HEK293 (cell line): ENCODE measurements at regions not wholly inside any gene's neighbourhood (a gene's known extent, or its start where the extent isn't known, plus 50 kb on each side); places are given as distances from the start of the nearest gene placed in this dataset.

Experiments used
- CTCF ChIA-PET: fragments of 350-600 bp; formaldehyde crosslinking; extraction: SDS; loops from one replicate; lab custom pipeline; 2021; ENCODE audit warnings: antibody characterized with exemption; lab: Yijun Ruan, JAX
- POLR2A ChIA-PET: fragments of 300-600 bp; formaldehyde crosslinking; extraction: SDS; loops from one replicate; lab custom pipeline; 2020; ENCODE audit warnings: antibody characterized with exemption, inconsistent platforms; lab: Yijun Ruan, JAX
- H3K27ac ChIP-seq: fragments of 200-500 bp; sonication (Bioruptor generic); 2 replicates; pipeline ENCODE4 v1.5.1; 2014; ENCODE audit warnings: low read depth, low read length, control low read depth, inconsistent platforms; ENCODE audit errors: extremely low read depth
- H3K36me3 ChIP-seq, 2 experiments: fragments of 200-500 bp in 1 of 2; sonication (Bioruptor generic) in 1 of 2; 1 replicate in 1 of 2; 2 replicates in 1 of 2; pipeline ENCODE4 v1.5.1; 2014 to 2017; ENCODE audit warnings: inconsistent platforms in 2 of 2, low read length in 2 of 2; ENCODE audit not compliant: control insufficient read depth in 2 of 2, insufficient read depth in 1 of 2
- H3K4me1 ChIP-seq: fragments of 200-500 bp; sonication (Bioruptor generic); 2 replicates; pipeline ENCODE4 v1.5.1; 2014; ENCODE audit warnings: mild to moderate bottlenecking, low read length, inconsistent platforms; ENCODE audit not compliant: control insufficient read depth, insufficient read depth
- H3K4me3 ChIP-seq: 2 replicates; pipeline ENCODE4 v1.5.1; 2011; ENCODE audit warnings: low read depth, mild to moderate bottlenecking, control low read depth, low read length, moderate library complexity
- H3K9me3 ChIP-seq: fragments of 200-500 bp; sonication (Bioruptor generic); 2 replicates; pipeline ENCODE4 v1.5.1; 2014; ENCODE audit warnings: low read depth, low read length, inconsistent platforms; ENCODE audit not compliant: control insufficient read depth, insufficient read depth
- REPIN1 ChIP-seq: fragments of 450-650 bp; formaldehyde crosslinking; IDR thresholded peaks from 2 replicates; pipeline ENCODE4 v1.5.1; 2017; ENCODE audit warnings: missing biosample characterization, missing genetic modification characterization, low read depth
- SCRT1 ChIP-seq: fragments of 450-650 bp; formaldehyde crosslinking; IDR thresholded peaks from 2 replicates; pipeline ENCODE4 v1.5.1; 2016; ENCODE audit warnings: missing biosample characterization, missing genetic modification characterization, borderline replicate concordance
- ZFP69B ChIP-seq: fragments of 450-650 bp; formaldehyde crosslinking; IDR thresholded peaks from 2 replicates; pipeline ENCODE4 v1.5.1; 2016; ENCODE audit warnings: missing biosample characterization, missing genetic modification characterization
- ZNF24 ChIP-seq: fragments of 450-650 bp; formaldehyde crosslinking; IDR thresholded peaks from 2 replicates; pipeline ENCODE4 v1.5.1; 2016; ENCODE audit warnings: missing biosample characterization, missing genetic modification characterization
- ZNF426 ChIP-seq: fragments of 450-650 bp; formaldehyde crosslinking; IDR thresholded peaks from 2 replicates; pipeline ENCODE4 v1.5.1; 2017; ENCODE audit warnings: missing biosample characterization, missing genetic modification characterization, mild to moderate bottlenecking, inconsistent platforms, moderate library complexity
- ZNF571 ChIP-seq: fragments of 450-650 bp; formaldehyde crosslinking; IDR thresholded peaks from 2 replicates; pipeline ENCODE4 v1.5.0; 2017; ENCODE audit warnings: missing biosample characterization, missing genetic modification characterization
- ZNF585B ChIP-seq: fragments of 450-650 bp; formaldehyde crosslinking; IDR thresholded peaks from 2 replicates; pipeline ENCODE4 v1.5.1; 2016; ENCODE audit warnings: missing biosample characterization, missing genetic modification characterization
- ZNF654 ChIP-seq: fragments of 450-650 bp; formaldehyde crosslinking; IDR thresholded peaks from 2 replicates; pipeline ENCODE4 v1.5.1; 2016; ENCODE audit warnings: low read depth, missing biosample characterization, missing genetic modification characterization
- ZNF658 ChIP-seq: fragments of 450-650 bp; formaldehyde crosslinking; IDR thresholded peaks from 2 replicates; pipeline ENCODE4; 2016; ENCODE audit warnings: missing biosample characterization, missing genetic modification characterization
- ZNF664 ChIP-seq: fragments of 450-650 bp; formaldehyde crosslinking; IDR thresholded peaks from 2 replicates; pipeline ENCODE4 v1.5.1; 2016; ENCODE audit warnings: missing biosample characterization, missing genetic modification characterization
- ZNF707 ChIP-seq: fragments of 450-650 bp; formaldehyde crosslinking; IDR thresholded peaks from 2 replicates; pipeline ENCODE4 v1.5.1; 2016; ENCODE audit warnings: missing biosample characterization, missing genetic modification characterization
- ZNF747 ChIP-seq: fragments of 450-650 bp; formaldehyde crosslinking; IDR thresholded peaks from 2 replicates; pipeline ENCODE4 v1.5.1; 2016; ENCODE audit warnings: missing biosample characterization, missing genetic modification characterization
- ZNF843 ChIP-seq: fragments of 450-650 bp; formaldehyde crosslinking; IDR thresholded peaks from 2 replicates; pipeline ENCODE4 v1.5.1; 2016; ENCODE audit warnings: missing biosample characterization, missing genetic modification characterization
- ZXDB ChIP-seq: fragments of 450-650 bp; formaldehyde crosslinking; IDR thresholded peaks from 2 replicates; pipeline ENCODE4 v1.5.1; 2016; ENCODE audit warnings: missing biosample characterization, missing genetic modification characterization
- TF ChIP-seq, protein P1 (sequence below): fragments of 450-650 bp; formaldehyde crosslinking; IDR thresholded peaks from 2 replicates; pipeline ENCODE4 v1.5.1; 2016; ENCODE audit warnings: missing biosample characterization, missing genetic modification characterization
- TF ChIP-seq, protein P2 (sequence below): fragments of 450-650 bp; formaldehyde crosslinking; IDR thresholded peaks from 2 replicates; pipeline ENCODE4 v1.5.1; 2016; ENCODE audit warnings: missing biosample characterization, missing genetic modification characterization
- TF ChIP-seq, protein P3 (sequence below): fragments of 450-650 bp; formaldehyde crosslinking; IDR thresholded peaks from 2 replicates; pipeline ENCODE4 v1.5.1; 2016; ENCODE audit warnings: missing biosample characterization, missing genetic modification characterization
- TF ChIP-seq, protein P4 (sequence below): fragments of 450-650 bp; formaldehyde crosslinking; IDR thresholded peaks from 2 replicates; pipeline ENCODE4 v1.5.1; 2017; ENCODE audit warnings: missing biosample characterization, missing genetic modification characterization
- TF ChIP-seq, protein P5 (sequence below): fragments of 450-650 bp; formaldehyde crosslinking; IDR thresholded peaks from 2 replicates; pipeline ENCODE4 v1.5.1; 2016; ENCODE audit warnings: missing biosample characterization, missing genetic modification characterization
- TF ChIP-seq, protein P6 (sequence below): fragments of 450-650 bp; formaldehyde crosslinking; IDR thresholded peaks from 2 replicates; pipeline ENCODE4 v1.5.1; 2016; ENCODE audit warnings: missing biosample characterization, missing genetic modification characterization
- TF ChIP-seq, protein P7 (sequence below): fragments of 450-650 bp; IDR thresholded peaks from 2 replicates; pipeline ENCODE4 v1.5.1; 2018; ENCODE audit warnings: missing biosample characterization, missing genetic modification characterization

DNA sequence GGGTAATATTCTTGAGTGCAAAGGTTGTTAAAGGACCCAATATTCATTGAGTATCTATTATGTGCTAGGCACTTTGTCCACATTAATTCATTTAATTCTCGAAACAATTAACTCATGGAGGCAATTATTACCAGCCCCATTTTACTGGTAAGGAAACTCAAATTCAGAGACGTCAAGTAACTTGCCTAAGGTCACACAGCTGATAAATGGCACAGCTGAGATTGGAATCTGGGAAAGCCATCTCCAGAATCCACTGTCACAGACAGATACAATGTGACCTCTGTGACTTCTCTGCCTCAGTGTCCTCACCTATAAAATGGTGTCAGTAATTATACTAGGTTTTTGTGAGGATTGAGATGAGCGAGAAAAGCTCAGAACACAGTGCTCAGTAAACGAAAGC lies 320.8 kb upstream of the ZFHX3 start:
- no peak overlapping the region for H3K27ac ChIP-seq
- H3K36me3 ChIP-seq = no peaks in the 10 kb centered on the region
- no peaks in the 10 kb centered on the region; the same call in 1 of the 2 replicates for H3K4me1 ChIP-seq
- no peaks in the 10 kb centered on the region for H3K9me3 ChIP-seq
- H3K4me3 ChIP-seq = no peak overlapping the region
- ChIA-PET CTCF (no interaction called here), POLR2A (no interaction called here)
- TF ChIP-seq, protein P1, sequence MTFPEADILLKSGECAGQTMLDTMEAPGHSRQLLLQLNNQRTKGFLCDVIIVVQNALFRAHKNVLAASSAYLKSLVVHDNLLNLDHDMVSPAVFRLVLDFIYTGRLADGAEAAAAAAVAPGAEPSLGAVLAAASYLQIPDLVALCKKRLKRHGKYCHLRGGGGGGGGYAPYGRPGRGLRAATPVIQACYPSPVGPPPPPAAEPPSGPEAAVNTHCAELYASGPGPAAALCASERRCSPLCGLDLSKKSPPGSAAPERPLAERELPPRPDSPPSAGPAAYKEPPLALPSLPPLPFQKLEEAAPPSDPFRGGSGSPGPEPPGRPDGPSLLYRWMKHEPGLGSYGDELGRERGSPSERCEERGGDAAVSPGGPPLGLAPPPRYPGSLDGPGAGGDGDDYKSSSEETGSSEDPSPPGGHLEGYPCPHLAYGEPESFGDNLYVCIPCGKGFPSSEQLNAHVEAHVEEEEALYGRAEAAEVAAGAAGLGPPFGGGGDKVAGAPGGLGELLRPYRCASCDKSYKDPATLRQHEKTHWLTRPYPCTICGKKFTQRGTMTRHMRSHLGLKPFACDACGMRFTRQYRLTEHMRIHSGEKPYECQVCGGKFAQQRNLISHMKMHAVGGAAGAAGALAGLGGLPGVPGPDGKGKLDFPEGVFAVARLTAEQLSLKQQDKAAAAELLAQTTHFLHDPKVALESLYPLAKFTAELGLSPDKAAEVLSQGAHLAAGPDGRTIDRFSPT (tag by site-specific recombination) = no peak
- TF ChIP-seq ZNF426 (tag by site-specific recombination) = no peak
- no peak for TF ChIP-seq ZNF658
- TF ChIP-seq, protein P2, sequence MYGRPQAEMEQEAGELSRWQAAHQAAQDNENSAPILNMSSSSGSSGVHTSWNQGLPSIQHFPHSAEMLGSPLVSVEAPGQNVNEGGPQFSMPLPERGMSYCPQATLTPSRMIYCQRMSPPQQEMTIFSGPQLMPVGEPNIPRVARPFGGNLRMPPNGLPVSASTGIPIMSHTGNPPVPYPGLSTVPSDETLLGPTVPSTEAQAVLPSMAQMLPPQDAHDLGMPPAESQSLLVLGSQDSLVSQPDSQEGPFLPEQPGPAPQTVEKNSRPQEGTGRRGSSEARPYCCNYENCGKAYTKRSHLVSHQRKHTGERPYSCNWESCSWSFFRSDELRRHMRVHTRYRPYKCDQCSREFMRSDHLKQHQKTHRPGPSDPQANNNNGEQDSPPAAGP (tag by site-specific recombination) = no peak
- TF ChIP-seq REPIN1 (tag by site-specific recombination) = no peak
- TF ChIP-seq, protein P3, sequence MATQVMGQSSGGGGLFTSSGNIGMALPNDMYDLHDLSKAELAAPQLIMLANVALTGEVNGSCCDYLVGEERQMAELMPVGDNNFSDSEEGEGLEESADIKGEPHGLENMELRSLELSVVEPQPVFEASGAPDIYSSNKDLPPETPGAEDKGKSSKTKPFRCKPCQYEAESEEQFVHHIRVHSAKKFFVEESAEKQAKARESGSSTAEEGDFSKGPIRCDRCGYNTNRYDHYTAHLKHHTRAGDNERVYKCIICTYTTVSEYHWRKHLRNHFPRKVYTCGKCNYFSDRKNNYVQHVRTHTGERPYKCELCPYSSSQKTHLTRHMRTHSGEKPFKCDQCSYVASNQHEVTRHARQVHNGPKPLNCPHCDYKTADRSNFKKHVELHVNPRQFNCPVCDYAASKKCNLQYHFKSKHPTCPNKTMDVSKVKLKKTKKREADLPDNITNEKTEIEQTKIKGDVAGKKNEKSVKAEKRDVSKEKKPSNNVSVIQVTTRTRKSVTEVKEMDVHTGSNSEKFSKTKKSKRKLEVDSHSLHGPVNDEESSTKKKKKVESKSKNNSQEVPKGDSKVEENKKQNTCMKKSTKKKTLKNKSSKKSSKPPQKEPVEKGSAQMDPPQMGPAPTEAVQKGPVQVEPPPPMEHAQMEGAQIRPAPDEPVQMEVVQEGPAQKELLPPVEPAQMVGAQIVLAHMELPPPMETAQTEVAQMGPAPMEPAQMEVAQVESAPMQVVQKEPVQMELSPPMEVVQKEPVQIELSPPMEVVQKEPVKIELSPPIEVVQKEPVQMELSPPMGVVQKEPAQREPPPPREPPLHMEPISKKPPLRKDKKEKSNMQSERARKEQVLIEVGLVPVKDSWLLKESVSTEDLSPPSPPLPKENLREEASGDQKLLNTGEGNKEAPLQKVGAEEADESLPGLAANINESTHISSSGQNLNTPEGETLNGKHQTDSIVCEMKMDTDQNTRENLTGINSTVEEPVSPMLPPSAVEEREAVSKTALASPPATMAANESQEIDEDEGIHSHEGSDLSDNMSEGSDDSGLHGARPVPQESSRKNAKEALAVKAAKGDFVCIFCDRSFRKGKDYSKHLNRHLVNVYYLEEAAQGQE (tag by site-specific recombination) = no peak
- TF ChIP-seq ZNF664 = no peak
- no peak for TF ChIP-seq ZNF654 (tag by site-specific recombination)
- TF ChIP-seq ZNF747 (tag by site-specific recombination) = no peak

DNA sequence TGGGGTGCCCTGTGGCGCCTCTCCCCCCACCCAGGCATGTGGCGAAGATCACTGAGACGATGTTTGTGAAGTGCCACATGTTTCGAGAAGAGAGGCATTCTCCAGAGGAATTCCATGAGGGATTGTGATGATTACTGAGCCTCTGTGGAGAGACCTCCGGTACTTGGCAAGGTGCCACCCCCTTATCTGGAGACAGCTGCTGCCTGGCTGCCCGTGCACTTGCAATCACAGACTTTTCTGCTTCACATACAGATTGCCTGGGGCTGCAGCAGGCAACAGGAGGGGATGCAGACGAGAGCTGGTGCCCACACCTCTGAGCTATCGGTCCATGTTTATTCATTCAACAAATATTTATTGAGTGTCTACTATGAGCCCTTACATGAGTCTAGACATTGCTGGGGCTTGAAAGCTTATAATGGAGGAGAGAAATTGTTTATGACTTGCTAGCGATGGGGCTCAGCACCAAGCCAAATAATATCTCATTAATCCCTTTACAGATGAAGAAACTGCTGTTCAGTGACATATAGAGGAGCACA lies 317.2 kb upstream of the ZFHX3 start:
- CTCF ChIA-PET = interaction anchor here (0.7 kb wide), 1 partner anchor 1123 kb away, joined by 4 read pairs; no protein-coding TSS in a partner anchor
- H3K36me3 ChIP-seq = no peaks in the 10 kb centered on the region
- POLR2A ChIA-PET = interaction anchor here (0.6 kb wide), 1 partner anchor 31 kb away, joined by 11 read pairs; no protein-coding TSS in a partner anchor
- no peak overlapping the region for H3K4me3 ChIP-seq
- no peaks in the 10 kb centered on the region; the same call in 1 of the 2 replicates for H3K4me1 ChIP-seq
- no peaks in the 10 kb centered on the region for H3K9me3 ChIP-seq
- no peak overlapping the region for H3K27ac ChIP-seq
- TF ChIP-seq, protein P4, sequence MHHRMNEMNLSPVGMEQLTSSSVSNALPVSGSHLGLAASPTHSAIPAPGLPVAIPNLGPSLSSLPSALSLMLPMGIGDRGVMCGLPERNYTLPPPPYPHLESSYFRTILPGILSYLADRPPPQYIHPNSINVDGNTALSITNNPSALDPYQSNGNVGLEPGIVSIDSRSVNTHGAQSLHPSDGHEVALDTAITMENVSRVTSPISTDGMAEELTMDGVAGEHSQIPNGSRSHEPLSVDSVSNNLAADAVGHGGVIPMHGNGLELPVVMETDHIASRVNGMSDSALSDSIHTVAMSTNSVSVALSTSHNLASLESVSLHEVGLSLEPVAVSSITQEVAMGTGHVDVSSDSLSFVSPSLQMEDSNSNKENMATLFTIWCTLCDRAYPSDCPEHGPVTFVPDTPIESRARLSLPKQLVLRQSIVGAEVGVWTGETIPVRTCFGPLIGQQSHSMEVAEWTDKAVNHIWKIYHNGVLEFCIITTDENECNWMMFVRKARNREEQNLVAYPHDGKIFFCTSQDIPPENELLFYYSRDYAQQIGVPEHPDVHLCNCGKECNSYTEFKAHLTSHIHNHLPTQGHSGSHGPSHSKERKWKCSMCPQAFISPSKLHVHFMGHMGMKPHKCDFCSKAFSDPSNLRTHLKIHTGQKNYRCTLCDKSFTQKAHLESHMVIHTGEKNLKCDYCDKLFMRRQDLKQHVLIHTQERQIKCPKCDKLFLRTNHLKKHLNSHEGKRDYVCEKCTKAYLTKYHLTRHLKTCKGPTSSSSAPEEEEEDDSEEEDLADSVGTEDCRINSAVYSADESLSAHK (tag by site-specific recombination) = no peak
- TF ChIP-seq ZXDB (peak; percentile 33; the same call in 1 of the 2 replicates), ZNF707 (tag by site-specific recombination) (no peak), SCRT1 (tag by site-specific recombination) (0 out of 2 replicates have a peak, but pooled peaks have one; percentile 13), ZNF585B (tag by site-specific recombination) (no peak), ZNF571 (tag by site-specific recombination) (no peak), ZNF843 (no peak), ZFP69B (tag by site-specific recombination) (no peak), ZNF24 (tag by site-specific recombination) (no peak)
- TF ChIP-seq, protein P5, sequence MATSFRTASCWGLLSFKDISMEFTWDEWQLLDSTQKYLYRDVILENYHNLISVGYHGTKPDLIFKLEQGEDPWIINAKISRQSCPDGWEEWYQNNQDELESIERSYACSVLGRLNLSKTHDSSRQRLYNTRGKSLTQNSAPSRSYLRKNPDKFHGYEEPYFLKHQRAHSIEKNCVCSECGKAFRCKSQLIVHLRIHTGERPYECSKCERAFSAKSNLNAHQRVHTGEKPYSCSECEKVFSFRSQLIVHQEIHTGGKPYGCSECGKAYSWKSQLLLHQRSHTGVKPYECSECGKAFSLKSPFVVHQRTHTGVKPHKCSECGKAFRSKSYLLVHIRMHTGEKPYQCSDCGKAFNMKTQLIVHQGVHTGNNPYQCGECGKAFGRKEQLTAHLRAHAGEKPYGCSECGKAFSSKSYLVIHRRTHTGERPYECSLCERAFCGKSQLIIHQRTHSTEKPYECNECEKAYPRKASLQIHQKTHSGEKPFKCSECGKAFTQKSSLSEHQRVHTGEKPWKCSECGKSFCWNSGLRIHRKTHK (tag by site-specific recombination) = no peak
- TF ChIP-seq, protein P6, sequence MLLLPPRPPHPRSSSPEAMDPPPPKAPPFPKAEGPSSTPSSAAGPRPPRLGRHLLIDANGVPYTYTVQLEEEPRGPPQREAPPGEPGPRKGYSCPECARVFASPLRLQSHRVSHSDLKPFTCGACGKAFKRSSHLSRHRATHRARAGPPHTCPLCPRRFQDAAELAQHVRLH = 0 out of 2 replicates have a peak, but pooled peaks have one; percentile 11
- TF ChIP-seq, protein P7, sequence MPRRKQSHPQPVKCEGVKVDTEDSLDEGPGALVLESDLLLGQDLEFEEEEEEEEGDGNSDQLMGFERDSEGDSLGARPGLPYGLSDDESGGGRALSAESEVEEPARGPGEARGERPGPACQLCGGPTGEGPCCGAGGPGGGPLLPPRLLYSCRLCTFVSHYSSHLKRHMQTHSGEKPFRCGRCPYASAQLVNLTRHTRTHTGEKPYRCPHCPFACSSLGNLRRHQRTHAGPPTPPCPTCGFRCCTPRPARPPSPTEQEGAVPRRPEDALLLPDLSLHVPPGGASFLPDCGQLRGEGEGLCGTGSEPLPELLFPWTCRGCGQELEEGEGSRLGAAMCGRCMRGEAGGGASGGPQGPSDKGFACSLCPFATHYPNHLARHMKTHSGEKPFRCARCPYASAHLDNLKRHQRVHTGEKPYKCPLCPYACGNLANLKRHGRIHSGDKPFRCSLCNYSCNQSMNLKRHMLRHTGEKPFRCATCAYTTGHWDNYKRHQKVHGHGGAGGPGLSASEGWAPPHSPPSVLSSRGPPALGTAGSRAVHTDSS (tag by site-specific recombination) = no peak
